Suppressor macrophage treated with lipopolysaccharide for 1 hour (primary cell): ENCODE measurements at regions not wholly inside any gene's neighbourhood (a gene's known extent, or its start where the extent isn't known, plus 50 kb on each side); places are given as distances from the start of the nearest gene placed in this dataset.

ENCODE experiments used
- DNase-seq, 3 donors: peaks; one replicate each; pipeline ENCODE4 v3.0.0-alpha.2; 2020 to 2022

DNA sequence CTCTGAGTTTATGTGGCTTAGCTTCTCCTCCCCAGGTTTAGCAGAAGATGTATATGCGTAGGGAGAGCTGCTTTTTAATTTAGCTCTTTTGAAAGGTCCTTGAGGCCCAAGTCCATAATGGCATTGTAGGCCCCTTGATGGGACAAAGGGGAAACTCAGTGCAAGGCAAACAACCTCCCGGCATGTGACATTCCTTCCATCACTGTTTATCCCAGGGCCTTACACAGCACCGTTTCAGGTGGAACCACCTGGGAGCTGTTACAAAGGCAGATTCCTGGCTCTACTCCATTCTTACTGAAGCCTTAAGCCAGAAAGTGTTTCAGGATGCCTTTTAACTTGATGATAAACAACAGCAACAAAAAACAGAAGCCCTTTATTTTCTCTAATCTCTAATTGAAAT lies 555.4 kb downstream of the SLC4A3 start:
- DNase-seq = no peak

DNA sequence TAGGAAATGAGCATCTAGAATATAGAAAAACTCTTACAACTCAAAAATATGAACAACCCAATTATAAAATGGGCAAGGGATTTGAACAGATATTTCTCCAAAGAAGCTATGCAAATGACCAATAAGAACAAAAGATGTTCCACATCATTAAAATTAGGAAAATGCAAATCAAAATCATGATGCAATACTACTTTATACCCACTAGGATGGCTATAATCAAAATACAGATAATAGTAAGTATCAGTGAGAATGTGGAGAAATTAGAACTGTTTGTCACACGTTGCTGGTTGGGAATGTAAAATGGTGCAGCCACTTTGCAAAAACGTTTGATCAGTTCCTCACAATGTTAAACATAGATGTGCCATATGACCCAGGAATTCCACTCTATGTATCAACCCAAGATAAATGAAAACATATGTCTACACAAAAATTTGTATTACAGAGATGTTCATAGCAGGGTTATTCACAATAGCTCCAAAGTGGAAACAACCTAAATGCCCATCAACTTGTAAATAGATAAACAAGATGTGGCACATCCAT lies 558.4 kb downstream of the SLC4A3 start:
- DNase-seq = no peak

DNA sequence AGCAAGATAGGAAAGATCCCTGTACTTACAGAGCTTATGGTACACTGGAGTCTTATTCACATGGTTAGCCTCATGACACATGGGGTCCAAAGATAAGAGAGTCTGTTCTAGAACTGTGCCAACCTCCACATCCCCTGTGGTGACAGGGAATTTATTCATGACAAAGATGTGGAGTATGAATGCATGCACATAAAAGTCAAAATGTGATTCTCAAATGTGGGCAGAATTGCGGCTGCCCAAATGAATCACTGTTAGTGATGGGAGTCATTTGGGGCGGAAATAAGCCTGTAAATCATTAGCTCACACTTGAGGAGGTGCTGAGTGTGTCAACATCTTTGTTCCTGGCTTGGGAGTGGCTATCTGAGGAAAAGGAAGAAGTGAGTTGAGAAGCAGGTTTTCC lies 560.6 kb downstream of the SLC4A3 start:
- DNase-seq = no peak

DNA sequence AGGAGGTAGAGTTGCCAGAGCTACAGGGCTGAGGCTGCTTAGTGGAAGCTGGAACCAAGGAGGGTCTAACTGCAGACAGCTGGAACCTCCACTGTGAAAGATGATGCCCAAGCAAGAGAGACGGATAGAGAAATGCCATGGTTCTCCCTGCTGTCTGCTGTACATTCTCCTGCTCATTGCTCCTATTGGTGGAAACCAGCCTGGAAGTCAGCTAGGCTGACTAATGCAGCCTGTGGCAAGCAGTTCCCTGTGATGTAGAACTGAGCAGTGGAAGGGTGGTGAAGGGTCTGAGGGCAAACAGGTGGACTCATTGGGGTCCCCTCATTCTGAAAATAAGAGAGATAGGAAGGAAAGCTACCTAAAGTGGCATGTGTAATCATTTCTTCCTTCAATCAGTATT lies 563.6 kb downstream of the SLC4A3 start:
- DNase-seq = no peak

DNA sequence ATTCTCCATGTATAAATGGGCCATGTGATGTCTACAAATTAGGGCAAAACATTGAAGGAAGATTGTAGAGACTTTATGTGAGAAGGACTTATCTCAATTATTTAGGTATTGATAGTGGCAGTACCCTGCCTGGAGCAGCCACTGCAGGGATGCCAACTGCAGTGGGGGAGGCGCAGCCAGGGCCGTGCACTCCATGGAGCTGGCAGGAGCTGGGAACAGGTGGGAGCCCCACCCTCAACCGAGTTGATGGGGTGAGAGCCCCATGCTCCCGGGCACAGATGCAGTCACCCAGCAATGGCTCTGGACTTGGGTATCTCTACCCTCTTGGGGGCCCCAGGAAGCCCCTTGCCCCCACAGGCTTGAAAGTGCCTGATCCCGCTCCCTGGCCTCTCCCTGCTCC lies 564.3 kb downstream of the SLC4A3 start:
- DNase-seq = no peak

DNA sequence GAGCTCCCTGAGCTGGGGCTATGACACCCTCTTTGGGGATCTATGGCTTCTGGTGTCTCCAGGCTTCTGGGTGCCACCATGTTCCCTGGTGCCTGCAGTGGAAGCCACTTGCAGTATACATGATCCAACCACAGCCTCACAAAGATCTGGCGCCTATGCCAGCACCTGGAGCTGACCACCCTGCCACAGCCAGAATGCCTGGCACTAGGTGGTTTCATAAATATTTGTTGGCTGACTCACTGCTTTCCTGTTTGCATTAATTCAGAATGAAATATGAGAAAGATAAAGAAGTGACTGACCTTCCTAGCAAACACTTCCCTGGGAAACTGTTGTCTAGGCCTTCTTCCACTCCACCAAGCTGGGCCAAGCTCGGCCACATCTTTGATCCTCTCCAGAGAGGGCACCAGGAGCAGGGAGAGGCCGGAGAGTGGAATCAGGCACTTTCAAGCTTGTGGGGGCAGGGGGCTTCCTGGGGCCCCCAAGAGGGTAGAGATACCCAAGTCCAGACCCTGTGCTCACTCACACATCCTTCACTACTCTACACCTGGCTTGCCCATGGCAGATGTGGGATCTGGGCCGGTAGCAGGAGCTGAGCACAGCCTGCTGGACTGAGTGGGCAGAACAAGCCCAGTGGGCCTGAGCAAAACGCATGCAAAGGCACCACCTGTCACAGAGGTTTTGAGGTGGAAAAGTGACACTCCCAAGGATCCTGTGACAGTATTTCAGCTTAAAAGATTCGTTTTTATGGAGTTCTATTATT lies 565.7 kb downstream of the SLC4A3 start:
- DNase-seq = no peak

DNA sequence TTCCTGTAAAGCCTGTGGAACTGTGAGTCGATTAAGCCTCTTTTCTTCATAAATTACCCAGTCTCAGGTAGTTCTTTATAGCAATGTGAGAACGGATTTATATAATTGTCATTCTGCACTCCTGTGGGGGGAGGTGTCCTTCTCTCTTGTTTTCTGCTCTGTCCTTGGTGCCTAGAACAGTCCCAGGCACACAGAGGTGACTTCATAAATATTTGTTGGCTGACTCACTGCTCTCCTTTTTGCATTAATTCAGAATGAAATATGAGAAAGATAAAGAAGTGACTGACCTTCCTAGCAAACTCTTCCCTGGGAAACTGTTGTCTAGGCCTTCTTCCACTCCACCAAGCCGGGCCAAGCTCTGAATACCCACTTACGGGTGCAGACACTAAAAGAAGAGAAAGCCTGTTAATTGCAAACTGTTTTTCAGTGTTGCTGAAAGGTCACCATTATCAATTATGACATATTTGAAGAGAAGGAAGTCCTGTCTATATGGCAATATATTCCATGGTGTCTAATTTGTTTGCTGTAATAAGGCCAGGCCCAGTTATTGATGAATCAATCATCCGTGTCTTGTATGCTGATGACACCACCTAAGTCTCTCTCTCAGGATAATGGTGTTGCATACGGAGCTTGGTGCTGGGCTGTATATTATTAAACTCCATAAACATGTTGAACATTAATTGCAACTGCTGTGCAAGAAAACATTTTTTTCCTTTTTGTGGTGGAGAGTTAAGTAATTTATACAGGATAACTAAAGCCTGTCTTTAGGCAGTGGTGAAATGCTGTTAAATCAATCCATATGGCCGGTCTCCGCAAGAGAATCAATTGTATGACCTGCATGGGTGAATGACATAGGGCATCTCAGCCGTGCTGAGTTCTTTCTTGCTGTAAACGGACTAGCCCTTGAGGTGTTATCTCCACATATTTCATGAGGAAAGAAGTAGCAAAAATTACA lies 567.5 kb downstream of the SLC4A3 start:
- DNase-seq = no peak

DNA sequence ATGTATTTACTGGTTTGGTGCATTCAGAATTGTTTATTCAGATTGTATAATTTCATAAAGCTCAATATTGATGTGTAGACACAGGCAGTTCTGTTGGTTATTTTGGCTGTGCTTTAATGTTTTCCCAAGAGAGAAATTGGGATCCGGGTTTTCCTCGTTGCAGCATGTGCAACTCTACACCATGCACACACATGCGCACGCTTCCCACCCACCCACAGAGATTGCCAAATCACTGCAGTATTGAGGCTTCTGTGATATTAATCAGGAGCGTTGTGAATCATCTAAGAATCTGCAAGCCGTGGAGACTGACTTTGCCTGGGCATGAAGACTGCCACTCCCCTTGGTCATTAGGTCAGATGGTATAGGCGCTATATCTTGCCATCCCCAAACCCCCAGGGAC lies 571.5 kb downstream of the SLC4A3 start:
- no peak for DNase-seq

DNA sequence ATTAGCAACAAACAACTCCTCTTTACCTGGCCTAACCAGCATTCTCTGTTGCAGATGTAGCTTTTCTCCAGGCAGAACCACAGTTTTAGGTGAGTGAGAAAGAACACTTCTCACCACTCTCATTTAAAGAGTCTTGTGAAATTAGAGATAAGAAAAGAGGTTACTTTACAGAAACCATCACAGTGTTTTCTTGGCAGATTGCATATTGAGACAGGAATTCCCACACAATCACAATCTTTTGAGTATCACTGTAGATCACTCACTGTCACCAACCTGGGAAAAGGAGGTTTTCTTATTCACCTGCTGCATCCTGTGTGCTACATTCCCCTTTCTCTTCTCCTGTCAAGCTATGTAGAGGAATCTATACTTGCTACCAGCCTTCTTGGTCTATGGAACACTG lies 574.6 kb downstream of the SLC4A3 start:
- DNase-seq = no peak

DNA sequence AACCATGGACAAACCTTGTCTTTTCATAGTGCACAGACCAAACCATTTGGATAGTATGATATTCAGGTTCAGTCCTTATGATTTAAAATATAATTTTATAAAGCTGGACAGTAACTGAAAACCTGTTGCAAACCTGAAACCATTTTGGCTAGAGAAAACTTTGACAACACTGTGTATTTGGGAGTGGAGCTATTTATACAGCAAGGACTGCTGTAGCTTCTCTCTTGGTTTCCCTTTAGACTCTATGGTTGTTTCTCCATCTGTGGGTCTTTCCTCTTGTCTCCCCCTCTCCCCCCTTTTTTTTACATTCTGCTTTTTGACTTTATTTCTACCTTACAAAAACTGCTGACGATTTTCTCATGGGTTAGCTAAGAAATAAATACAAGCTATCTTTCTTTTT lies 581.7 kb downstream of the SLC4A3 start:
- no peak for DNase-seq

DNA sequence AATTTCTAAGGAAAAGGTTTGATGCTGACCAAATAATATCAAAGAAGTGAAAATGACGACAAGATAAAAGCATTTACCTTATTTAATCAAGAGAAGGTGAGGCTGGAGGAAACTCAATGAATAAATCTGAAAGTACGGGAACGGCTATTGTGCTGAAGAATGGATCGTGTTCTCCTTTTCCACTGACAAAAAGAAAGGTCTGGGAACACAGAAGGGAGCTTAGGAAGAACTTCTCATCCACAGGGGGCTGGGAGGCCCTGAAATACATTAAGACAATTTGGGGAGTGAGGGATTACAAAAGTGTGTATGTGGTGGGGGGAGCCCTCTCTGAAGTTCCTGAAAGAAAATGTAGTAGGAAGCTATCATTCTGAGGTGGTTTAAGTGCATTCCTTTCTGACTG lies 582.3 kb downstream of the SLC4A3 start:
- no peak for DNase-seq

DNA sequence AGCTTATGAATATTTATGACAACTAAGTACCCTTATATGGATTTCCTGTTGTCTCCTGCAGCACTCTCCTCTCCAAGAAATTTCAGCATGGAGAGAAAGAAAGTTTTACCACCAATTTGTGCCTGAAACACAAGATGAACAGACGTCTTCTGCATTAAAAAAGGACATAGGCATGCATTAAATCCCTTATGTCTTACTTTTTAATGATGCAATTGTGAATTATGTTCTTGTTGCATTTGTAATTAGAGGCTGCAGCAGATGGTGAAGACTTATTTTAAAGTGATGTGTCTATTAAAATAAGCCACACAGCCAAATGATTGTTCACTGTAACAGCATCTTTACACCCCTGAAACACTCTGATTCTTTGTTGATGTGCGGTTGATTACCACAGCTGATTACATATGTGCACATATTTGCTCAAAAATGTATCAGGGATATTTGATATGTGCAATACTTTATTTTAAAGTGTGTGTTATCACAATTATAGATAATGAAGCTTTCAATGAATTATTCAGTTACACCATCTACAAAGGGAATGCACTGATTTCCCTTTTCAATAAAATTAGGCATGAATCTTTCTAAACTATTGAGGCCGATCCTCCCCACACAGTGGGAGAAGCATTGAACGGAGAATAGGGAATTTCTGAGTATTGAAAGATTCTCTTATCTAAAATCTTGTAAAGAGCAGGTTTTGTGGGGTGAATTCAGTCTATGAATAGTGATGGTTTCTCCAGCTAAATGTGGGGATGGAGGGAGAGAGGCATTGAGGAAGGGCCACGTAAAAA lies 585.1 kb downstream of the SLC4A3 start:
- DNase-seq = no peak

DNA sequence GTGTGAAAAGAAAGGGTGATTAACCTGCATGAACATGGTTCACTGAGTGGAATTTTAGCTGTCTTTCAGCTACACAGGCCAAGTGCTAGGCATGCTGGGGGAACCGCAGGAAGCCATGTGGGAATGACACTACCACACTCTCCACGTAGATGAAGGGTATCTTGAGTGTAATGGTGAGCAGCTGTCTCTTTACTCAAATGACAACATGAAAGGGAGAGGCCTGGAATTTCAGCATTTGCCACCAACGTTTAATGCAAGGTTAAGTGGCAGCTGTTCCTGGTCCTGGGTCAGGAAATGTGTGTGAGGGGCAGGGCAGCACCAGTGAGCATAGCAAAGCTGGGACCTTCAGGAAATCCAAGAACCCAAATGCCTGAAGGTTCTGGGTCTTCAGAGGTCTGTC lies 588.4 kb downstream of the SLC4A3 start:
- DNase-seq = no peak

DNA sequence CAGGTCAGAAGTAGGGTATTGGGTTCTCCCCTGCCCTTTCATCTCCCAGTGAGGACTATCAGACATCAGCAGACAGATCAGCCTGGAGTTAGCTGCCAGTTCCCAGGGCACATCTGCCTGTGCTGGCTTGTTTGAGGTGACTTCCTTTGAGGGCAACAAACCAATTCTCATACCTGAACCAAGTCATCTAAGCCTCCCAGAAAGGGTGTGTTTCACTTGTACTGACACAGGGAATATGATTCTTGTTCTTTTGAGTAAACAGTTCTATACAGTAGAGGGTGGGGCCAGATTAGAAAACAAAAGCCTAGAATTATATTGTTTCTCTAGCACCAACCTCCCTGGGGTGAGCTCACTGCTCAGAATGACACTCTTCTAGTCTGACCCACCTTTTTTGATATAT lies 591.9 kb downstream of the SLC4A3 start:
- DNase-seq = no peak

DNA sequence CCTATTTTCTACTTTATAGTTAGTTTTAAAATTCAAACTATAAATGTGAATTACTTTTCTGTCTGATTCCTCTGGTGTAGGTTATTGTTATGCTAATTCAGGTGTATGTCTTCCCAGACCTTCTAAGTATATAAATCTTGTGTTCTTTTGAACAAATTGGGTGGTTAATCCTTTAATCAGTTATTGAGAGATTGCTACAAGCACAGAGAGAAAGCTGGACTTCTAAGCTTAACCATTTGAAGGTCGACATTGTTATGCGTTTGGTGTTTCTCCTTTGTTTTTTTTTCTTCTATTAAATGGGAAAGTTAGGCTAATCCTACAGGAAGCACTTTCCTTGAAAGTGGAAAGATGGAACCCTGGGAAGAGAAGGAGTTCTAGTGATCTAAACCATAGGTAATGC lies 592.6 kb downstream of the SLC4A3 start:
- no peak for DNase-seq

DNA sequence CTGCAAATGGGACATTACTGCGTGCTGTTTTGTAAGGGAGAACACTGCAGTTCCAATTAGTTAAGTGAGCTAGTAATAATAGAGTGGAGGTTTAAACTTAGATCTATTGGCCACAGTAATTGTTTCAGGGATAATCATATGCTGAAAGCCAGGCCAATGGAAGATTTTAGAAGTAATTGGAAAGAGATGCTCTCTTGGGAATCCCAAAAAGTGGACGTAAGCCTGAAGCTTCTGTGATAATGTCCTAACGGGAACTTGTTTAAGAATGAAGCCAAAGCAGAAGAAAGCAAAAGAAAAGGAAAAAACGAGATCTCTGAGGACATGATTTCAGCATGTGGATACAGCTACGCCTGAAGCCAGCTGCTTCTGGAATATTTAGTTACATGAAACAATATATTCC lies 594.6 kb downstream of the SLC4A3 start:
- no peak for DNase-seq

DNA sequence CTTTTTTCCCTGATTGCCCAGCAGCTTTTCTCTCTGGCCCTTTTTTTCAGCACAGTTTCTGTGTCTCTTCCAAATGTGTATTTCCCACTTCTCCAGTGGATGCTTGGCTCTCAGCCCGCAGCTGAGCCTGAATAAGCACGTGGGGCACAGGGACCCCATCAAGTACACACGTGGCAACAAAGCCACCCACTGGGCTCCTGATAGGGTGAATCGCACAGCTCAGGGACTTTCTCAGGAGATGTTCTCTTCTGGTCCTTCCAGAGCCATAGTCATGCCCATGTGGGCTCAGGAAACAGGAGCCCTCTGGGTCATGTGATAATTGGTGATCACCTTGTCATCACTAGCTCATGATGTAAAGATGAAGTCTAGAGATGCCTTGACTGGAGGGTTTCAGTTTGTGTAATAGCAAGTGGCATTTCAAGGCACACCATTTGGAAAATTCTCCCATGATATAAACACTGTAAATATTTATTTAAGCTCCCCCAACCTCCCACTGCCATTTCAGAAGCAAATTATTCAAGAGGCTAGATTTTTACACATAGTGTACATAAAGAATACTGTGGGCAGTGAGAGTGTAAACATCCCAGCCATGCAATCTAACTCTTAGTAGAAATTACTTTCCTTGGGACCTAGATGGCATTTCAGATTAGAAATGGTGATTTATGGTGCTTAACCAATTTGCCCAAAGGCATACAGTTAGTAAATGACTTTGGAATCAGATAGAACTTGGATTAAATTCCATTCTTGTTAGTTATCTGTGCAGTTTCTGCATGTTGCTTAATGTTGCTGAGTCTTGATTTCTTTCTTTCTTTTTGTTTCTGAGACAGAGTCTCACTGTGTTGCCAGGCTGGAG lies 597.5 kb downstream of the SLC4A3 start:
- no peak for DNase-seq

DNA sequence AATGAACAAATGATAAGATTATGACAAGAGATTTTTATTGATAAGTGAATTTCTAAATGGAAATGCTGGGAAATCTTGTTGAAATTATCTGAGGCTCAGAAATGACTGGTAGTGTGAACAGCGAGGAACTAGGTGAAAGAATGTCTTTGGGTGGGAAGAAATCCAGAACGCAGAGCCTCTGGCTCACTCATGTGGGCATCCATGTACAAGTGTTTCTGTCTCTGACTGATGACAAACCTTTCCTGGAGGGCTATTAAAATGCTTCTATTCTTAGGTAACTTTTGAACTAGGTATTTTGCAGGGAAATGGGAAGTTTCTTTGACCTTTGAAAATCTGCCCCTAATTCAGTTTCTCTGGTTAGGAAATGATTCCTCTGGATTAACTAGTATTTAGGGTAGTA lies 598.6 kb downstream of the SLC4A3 start:
- DNase-seq = no peak

DNA sequence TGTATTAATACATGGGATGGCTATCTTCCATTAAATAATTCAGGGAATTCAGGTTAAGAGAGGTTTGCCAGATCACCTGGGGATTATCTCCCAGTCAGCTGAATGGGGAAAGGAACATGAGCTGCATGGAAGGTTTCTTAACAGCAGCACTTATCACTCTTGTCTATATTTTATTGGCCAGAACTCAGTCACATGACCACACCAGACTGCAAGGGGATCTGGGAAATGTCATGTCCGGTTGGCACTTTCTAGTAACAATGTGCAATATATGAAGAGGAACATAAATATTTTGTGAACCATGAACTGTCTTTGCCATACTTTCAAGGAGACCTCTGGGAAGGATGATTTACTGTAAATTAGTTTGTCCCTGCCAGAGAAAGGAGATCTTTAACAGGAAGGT lies 599.1 kb downstream of the SLC4A3 start:
- no peak for DNase-seq

DNA sequence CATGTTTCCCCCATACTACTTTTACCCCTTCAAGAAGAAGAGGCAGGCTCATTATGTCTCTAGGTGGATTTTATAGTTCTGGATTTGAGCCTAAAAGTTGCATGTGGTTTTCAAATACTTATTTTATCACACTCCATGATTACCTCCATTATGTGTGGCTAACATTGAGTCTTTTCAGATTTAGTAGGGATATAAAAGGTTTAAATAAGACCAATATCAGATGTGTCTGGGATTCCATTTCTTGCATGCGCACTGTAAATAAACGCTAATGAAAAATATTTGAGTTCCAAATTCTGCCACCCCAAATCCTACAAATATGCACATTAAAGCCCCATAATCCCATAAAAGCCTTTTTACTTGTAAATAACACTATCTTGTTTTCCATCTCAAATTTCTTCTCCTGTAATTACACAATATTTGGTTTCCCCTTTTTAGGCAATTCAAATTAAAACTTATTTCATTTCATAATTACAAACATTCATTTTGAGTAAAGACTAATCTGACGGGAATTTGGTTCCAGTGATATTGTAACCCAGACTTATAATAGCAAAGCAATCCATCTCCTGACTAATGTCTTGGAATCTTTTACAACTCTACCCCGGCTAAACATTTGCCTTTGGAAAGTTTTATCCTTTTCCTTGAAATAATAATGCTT lies 600.0 kb downstream of the SLC4A3 start:
- no peak for DNase-seq

DNA sequence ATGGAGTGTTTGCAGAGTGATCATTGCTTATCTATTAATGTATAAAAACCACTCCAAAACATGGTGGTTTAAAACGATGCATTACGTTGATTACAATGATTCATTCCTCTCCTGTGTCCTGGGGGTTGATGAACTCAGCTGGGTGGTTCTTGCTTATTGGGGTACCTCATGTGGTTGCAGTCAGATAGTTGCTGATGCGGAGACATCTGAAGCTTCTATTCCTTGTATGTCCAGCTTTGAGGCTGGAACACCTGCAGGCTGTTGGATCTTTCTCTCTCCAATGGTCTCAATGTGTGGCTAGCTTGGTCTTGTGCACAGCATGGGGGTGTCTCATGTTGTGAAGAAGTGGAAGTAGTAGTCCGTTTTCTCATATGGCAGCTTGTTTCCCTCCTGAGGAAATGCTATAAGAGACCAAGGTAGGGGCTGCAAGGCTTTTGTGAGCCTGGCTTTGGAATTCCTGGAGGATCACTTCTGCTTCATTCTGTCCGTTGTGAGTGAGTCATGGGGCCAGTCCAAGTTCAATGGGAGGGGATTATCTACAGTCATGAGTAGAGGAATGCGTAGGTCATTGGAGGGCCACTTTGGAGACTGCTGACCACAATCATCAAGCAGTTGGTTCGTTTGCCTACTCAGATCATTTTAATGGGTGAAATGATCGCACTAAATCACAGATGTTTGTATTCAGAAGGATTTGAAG lies 601.0 kb downstream of the SLC4A3 start:
- no peak for DNase-seq
